LNCaP clone FGC (cell line): ENCODE measurements at regions not wholly inside any gene's neighbourhood (a gene's known extent, or its start where the extent isn't known, plus 50 kb on each side); places are given as distances from the start of the nearest gene placed in this dataset.

Experiments
- DNase-seq: peaks from one replicate; pipeline ENCODE4 v3.0.0-alpha.2; 2011; ENCODE audit warnings: low read depth
- H3K4me3 ChIP-seq: 2 replicates; pipeline ENCODE4 v1.5.1; 2011; ENCODE audit warnings: mild to moderate bottlenecking, low read depth, low read length, control low read depth
- TF ChIP-seq, protein P1 (sequence below): IDR thresholded peaks from 2 replicates; pipeline ENCODE4 v1.5.1; 2012; ENCODE audit warnings: mild to moderate bottlenecking; ENCODE audit not compliant: control insufficient read depth, insufficient read depth; ENCODE audit errors: extremely low read depth

DNA sequence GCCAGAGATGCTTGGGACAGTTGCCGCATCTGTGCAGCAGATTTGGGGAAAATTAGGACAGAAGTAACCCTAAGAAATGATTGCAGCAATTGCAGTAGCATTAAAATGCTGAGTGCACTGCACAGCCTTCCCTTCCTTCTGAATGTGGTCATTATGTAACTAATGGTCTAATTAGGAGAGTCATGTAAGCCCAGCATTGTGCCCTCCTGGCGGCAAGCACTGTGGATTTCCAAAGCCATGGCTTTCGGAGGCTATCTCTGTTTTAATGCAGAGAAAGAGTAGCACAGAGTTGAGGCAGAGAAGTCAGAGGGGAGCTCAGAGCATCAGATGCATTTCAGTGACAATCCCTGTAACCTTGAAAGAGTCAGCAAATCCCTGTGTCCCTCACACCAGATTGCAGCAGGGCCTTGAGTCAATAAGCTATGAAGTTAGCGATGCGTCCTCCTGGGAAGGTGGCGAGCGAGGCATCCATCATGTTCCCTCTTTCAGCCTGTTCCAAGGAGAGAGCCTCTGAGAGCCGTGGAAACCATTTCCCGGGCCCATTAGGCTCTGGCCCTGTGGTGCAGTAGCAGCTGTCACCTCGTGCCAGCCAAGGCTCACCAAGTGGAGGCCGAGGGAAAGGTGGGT is 307.2 kb downstream of the FBXO15 start:
- TF ChIP-seq, protein P1, sequence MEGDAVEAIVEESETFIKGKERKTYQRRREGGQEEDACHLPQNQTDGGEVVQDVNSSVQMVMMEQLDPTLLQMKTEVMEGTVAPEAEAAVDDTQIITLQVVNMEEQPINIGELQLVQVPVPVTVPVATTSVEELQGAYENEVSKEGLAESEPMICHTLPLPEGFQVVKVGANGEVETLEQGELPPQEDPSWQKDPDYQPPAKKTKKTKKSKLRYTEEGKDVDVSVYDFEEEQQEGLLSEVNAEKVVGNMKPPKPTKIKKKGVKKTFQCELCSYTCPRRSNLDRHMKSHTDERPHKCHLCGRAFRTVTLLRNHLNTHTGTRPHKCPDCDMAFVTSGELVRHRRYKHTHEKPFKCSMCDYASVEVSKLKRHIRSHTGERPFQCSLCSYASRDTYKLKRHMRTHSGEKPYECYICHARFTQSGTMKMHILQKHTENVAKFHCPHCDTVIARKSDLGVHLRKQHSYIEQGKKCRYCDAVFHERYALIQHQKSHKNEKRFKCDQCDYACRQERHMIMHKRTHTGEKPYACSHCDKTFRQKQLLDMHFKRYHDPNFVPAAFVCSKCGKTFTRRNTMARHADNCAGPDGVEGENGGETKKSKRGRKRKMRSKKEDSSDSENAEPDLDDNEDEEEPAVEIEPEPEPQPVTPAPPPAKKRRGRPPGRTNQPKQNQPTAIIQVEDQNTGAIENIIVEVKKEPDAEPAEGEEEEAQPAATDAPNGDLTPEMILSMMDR, result no peak
- H3K4me3 ChIP-seq, result no peak overlapping the region
- DNase-seq, result no peak

DNA sequence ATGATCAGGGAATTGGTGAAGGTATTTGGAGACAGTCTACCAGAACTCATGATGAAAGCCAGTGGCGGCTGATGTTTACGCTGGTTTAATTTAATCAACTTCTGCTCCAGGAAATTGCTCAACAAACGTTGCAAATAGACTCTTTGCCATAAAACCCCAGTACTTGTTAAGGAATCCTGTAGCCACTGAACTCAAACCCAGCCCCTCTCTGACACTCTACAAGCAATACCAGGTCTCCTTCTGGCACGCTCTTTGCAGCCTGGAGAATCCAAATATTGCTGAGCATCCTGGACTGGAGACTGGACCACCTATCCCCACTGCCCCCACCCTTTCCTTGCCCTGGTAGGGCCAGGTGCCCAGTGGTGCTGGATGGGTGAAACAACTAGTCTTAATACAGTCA is 308.2 kb downstream of the FBXO15 start:
- no peak overlapping the region for H3K4me3 ChIP-seq
- DNase-seq, result no peak
- TF ChIP-seq, protein P1, result no peak

GRCh38 chr18:73838107-73838506 is 309.5 kb downstream of the FBXO15 start:
- no peak for DNase-seq
- TF ChIP-seq, protein P1, result no peak
- no peak overlapping the region for H3K4me3 ChIP-seq

DNA sequence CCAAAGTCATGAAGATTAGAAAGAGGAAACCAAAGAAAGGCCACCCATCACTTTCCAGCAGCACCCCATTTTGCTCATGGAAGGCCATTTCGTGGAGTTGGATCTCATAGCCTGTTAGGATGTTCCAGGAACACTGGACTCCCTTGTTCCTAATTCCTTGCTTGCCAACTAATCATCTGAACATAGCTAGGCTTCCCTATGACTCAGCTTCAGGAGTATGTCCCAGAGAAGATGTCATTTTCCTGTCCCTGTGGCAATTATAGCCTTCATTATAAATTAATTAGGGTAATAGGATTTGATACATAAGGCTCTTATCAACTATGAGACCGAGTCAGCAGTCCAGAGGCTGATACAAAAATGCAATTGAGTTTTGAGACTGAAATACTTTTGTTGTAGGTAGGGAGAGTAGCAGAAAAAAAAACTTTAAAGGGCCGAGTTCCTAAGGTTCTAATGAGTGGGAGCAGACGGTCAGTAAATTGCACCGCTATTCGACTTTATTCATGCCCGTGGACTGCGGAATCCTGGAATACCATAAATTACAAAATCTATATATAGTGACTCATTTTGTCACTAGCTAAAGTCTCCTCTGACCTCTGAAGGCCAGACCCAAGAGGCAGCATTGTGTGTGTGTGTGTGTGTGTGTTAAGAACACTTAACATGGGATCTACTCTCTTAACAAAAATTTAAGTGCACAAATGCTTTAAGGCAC is 311.8 kb downstream of the FBXO15 start:
- H3K4me3 ChIP-seq, result no peak overlapping the region
- DNase-seq, result no peak
- TF ChIP-seq, protein P1, result no peak

- TF ChIP-seq, protein P1, result no peak
- no peak for DNase-seq
- H3K4me3 ChIP-seq, result no peak overlapping the region
Observed at GRCh38 chr18:73835039-73835438, 312.6 kb downstream of the FBXO15 start.

- H3K4me3 ChIP-seq, result no peak overlapping the region
- DNase-seq, result no peak
- TF ChIP-seq, protein P1, result no peak
Observed at GRCh38 chr18:73831688-73832087, 315.9 kb downstream of the FBXO15 start.

GRCh38 chr18:73829146-73829545 is 318.5 kb downstream of the FBXO15 start:
- no peak for DNase-seq
- TF ChIP-seq, protein P1, result no peak
- no peak overlapping the region for H3K4me3 ChIP-seq
